NCI-H1417 treated with DMSO at 0.1 percent for 48 hours (cell line): ENCODE measurements at regions not wholly inside any gene's neighbourhood (a gene's known extent, or its start where the extent isn't known, plus 50 kb on each side); places are given as distances from the start of the nearest gene placed in this dataset.
"Not testable (repeated sequence)": the region's sequence is repeated elsewhere in the genome, so short reads cannot be mapped to it uniquely, and the experiment has no call there.

Source experiments
- DNase-seq: peaks from one replicate; lab custom pipeline; 2025; lab: John Stamatoyannopoulos, UW

DNA sequence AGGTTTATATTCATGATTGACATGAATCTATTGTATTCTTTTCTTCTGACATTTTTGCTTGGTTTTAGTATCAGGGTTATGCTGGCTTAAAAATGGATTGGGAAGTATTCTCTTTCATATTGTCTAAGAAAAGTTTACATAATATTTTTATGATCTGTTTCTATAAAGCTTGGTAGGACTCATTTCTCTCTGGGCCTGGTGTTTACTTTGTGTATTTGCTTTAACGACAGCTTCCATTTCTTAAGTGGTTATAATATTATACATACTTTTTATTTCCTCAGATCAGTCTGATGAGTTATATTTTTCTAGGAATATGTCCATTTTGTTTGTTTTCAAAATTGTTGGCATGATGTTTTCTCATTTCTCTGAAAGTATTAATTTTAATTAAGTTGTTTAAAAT is 117.9 kb upstream of the IL12A start:
- DNase-seq, result no peak

DNA sequence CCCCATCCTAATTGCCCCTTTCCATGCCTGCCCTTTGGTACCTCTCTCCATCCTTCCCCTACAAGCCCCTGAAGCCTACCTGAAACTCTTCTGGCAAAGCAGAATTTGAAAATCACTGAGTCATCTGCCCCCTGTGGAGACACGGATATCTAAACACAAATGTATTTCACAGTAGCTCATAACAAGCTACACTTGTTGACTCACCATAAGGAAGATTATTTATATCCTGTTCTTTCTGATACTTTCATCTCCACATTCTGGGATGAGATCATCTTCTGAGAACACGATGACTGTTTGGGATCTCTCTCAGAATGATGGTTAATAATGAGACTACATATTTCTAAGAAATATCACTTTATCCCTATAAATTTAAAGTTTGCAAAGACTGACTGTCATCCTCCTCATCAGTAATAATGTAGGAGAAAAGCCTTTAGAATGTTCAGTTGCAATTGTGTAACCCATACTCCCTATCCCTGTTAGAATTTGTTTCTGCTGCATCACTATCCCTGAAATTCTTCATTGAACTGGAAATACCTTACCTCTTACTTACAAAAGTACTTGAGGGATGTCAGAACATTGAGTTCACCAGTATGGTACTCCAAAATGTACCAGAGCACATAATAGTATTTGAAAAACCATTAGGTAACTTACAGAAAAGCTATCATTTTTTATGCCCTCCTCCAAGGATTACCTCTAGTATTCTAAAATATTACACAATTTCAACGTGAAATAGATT is 116.1 kb upstream of the IL12A start:
- DNase-seq, result no peak

- no peak for DNase-seq
Measured at GRCh38 chr3:159875116-159875515, 113.5 kb upstream of the IL12A start.

- no peak for DNase-seq
Measured at GRCh38 chr3:159877924-159878323, 110.7 kb upstream of the IL12A start.

DNA sequence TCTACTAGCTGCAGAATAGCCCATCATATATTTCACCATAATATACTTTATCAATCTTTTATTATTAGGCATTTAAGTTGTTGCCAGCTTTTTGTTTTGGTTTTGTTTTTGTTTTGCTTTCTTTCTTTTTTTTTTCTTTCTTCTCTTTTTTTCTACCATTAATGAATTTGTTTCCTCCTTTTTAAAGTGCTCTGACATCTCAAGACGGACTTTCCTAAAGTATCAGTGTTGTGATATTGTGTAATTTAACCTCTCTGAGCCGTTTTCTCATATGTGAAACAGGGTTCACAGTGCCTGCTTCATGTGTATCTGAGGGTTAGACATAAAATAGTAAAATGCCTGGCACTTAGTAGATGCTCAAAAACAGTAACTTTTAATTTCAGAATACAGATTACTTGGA is 109.5 kb upstream of the IL12A start:
- no peak for DNase-seq

- no peak for DNase-seq
Measured at GRCh38 chr3:159879598-159879997, 109.0 kb upstream of the IL12A start.

GRCh38 chr3:159881208-159881607 is 107.4 kb upstream of the IL12A start:
- no peak for DNase-seq

DNA sequence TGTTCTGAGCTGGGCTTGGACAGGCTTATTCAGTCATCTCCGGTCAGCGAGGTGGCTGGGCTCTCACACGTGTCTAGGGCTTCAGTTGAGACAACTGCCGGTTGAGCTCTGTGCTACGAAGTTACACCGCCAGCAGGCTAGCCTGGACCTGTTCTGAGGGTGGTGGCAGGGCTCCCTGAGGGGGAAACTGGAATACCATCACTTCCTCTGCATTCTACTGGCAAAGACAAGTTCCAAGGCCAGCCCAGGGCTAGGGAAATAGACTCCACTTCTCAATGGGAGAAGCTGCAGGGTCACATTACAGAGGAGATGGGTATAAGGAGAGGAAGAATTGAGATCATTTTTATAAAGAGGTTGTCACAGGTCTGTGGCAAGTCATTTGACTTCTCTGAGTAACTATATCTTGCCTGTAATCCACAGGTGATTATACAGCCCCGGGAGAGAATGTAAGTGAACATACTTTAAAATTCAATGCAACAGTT is 106.8 kb upstream of the IL12A start:
- DNase-seq, result no peak

DNA sequence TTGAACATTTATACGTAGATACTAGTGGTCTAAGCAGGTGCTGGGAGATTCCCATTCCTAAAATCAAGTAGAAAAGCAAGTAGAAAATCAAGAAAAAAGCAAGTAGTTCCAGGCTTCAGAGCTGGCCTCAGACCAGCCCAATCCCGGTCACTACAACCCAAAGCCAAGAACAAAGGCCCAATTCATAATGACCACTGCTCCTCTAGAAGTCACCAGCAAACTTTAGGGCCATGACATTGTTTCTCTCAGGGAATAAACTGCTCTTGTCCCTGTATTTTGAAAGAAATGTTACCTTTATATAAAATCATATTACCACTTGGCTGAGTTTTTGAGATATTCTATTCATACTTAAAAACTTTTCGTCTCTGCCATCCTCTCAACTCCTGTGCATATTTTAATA is 106.3 kb upstream of the IL12A start:
- DNase-seq, result no peak

DNA sequence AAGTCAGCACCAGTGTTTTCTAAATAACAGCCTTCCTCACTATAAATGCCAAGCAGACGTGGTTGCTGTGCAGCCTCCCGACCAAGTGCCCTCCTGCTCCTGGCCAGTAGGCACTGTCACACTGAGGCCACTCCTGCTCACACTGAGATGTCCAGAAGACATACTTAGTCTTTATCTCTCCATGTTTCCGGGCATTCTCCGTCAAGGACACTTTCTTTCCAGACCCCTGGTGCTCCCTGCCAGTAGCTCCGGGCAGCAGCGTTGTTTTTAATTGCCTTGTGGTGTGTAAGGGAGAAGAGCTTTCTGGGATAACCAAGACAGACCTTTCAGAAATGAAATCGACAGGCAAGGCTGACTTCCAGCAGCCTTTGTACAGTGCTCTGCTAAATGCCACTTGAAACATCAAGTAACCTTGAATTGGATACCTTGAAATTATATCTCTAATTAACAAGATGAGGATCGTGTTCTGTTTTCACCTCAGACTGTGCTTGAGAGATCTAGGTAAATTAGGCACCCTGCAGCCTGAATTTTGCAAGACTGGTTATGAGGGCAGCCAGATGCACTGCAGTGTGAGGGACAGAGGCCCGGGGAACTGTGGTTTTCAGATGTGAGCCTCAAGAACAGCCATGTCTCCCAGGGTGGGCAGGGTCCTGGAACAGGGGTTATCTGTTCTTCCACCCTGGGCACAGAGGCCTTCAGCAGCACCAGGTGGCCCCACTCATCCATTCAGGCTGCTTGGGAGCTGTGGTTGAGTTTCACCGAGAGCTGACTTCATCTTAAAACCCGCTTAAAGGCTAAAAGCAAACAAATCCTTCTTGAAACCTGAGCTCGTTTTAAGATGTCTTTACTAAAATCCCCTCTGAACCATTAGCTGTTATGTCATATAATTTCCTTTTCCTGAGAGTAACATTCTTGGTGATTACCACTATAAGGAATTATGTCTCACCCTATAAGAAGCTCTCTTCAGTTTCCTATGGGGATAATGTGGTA is 105.5 kb upstream of the IL12A start:
- DNase-seq, result peak; percentile 70

GRCh38 chr3:159884661-159885402 is 103.8 kb upstream of the IL12A start:
- DNase-seq, result no peak

DNA sequence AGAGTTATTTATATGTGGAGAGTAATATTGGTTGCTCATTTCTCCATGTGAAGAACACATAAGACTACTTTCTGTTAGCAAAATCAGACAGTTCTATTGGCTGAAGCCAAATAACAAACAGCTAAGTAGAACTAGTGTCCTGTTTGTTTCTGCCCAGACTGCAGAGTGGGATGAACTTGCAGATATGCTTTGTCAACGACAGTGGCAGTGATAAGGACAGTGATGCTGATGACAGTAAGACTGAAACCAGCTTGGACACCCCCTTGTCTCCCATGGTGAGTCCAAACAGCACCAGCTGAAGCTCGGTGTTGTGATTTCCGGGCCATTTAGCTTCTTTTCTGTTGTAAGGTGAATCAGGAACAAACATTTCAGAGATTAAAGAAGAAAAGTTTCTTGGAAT is 102.6 kb upstream of the IL12A start:
- DNase-seq, result no peak

DNA sequence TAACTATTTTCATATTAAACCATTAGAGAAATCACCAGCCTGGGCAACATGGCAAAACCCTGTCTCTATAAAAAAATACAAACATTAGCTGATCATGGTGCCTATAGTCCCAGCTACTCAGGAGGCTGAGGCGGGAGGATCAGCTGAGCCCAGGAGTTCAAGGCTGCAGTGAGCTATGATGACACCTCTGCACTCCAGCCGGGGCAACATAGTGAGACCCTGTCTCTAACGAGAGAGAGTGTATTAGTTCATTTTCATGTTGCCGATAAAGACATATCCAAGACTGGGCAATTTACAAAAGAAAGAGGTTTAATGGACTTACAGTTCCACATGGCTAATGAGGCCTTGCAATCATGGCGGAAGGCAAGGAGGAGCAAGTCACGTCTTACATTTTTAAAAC is 102.1 kb upstream of the IL12A start:
- DNase-seq, result not testable (repeated sequence)

GRCh38 chr3:159887168-159887567 is 101.5 kb upstream of the IL12A start:
- no peak for DNase-seq

- no peak for DNase-seq
Measured at GRCh38 chr3:159887911-159888310, 100.7 kb upstream of the IL12A start.

- DNase-seq, result no peak
Measured at GRCh38 chr3:159892171-159892795, 96.4 kb upstream of the IL12A start.

- no peak for DNase-seq
Measured at GRCh38 chr3:159892801-159893200, 95.8 kb upstream of the IL12A start.

DNA sequence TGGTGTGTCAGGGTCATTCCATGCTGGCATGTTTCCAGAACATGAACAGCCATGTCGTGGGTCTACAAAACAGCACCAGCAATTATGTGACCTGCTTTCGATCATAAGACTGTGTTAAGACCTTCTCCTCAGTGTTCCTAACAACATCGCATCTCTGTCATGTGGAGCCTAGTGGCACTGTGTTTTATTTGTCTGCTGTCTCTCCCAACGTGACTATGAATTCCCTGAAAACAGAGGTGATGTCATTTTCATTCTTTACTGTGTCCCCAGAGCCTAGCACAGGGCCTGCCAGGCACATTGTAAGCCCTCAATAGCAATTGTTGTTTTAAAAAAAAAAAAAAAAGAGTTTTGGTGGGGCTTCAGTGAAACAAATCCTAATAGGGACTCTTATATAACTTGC is 94.2 kb upstream of the IL12A start:
- no peak for DNase-seq

DNA sequence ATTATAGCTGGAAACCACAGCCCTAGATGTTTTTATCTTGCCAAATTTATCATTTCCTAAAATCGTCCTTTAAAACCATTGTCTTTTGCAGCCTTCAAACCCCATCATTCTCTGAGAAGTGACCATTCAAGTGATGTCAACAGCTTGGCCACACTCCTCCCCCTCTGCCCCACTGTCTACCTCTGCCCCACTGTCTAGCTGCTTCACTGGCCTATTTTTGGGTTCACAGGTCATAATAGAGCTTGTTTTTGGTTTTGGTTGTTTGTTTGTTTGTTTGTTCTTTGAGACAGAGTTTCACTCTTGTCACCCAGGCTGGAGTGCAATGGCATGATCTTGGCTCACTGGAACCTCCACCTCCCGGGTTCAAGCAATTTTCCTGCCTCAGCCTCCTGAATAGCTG is 93.2 kb upstream of the IL12A start:
- DNase-seq, result no peak

DNA sequence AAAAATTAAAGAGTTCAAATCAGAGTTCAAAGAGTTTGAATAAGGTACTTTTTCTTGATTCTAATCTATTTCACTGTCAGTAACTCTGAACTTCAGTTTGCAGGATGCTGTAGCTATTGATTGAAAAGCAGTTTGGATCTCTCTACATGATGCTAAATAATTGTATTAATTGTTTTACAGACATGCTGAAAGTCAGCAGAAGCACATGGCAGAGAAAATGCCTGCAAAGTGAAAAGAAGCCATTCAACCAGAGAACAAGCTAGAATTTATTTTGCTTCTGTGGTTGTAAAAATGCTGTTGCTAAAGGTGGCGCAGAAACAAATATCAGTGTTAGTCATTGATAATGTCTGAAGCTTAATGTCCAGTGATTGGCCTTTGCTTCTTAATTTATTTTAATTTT is 92.1 kb upstream of the IL12A start:
- no peak for DNase-seq

DNA sequence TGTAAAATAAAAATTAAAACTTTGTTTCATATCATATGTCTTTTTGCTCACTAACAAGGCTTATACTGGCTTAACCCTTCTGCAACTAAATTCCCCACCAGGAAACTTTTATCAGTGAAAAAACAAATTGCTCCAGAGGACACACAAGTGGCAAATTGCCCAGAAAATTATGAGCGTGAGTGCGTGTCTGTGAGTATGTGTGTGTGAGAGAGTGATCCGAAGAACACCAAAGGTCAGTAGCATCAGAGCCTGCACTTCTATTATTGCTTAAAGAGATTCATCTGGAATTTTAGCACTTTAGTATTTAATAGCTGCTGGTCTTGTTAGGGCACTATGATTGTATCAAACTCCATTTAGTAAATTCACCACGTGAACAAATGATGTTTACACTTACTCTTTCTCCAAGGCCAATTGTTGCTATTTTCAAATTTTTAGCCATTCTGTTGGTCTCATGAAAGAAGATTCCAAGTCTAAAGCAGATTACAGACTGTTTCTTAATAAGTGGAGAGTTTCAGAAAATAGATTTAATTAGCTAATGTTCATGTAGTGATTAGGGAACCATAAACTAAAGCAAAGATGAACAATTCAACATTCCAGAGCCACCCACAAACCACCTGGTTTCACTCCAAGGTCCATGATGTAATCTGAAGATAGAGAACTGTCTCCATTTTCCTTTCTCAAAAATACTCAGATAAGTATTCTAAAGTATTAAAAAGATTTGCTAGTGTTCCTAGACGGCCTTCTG is 91.1 kb upstream of the IL12A start:
- DNase-seq, result no peak
